BLaER1 (cell line): ENCODE measurements at regions not wholly inside any gene's neighbourhood (a gene's known extent, or its start where the extent isn't known, plus 50 kb on each side); places are given as distances from the start of the nearest gene placed in this dataset.
"Not testable (repeated sequence)": the region's sequence is repeated elsewhere in the genome, so short reads cannot be mapped to it uniquely, and the experiment has no call there.

ENCODE experiments used
- H3K27ac ChIP-seq: shearing (Covaris generic); formaldehyde crosslinking; 2 replicates; pipeline ENCODE4 v1.8.1; 2022
- H3K27me3 ChIP-seq: shearing (Covaris generic); formaldehyde crosslinking; 2 replicates; pipeline ENCODE4 v1.8.1; 2022
- H3K36me3 ChIP-seq: shearing (Covaris generic); formaldehyde crosslinking; 2 replicates; pipeline ENCODE4 v1.8.1; 2022
- H3K4me1 ChIP-seq: shearing (Covaris generic); formaldehyde crosslinking; 2 replicates; pipeline ENCODE4 v1.8.1; 2022
- H3K4me2 ChIP-seq: shearing (Covaris generic); formaldehyde crosslinking; 2 replicates; pipeline ENCODE4 v1.8.1; 2022
- H3K4me3 ChIP-seq: shearing (Covaris generic); formaldehyde crosslinking; 2 replicates; pipeline ENCODE4 v1.8.1; 2022
- H3K9ac ChIP-seq: shearing (Covaris generic); formaldehyde crosslinking; 2 replicates; pipeline ENCODE4 v1.8.1; 2022
- H3K9me3 ChIP-seq: shearing (Covaris generic); formaldehyde crosslinking; 2 replicates; pipeline ENCODE4 v1.8.1; 2022
- H4K20me1 ChIP-seq: shearing (Covaris generic); formaldehyde crosslinking; 2 replicates; pipeline ENCODE4 v1.8.1; 2022
- Cebpa-rat ChIP-seq: shearing (Covaris generic); IDR thresholded peaks from 2 replicates; pipeline ENCODE4 v1.8.1; 2022

DNA sequence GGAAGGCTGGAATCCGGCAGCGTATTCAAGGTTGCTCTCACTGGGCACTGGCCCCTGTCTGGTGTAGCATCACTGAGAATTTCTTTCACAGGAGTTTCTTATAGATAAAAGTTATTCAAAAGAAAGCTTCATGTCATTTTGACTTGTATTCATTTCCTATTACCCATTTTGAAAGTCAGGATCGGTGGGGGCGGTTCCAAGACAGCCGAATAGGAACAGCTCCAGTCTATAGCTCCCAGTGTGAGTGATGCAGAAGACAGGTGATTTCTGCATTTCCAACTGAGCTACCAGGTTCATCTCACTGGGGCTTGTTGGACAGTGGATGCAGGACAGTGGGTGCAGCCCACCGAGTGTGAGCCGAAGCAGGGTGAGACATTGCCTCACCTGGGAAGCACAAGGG, 51.5 kb upstream of the CDC42EP3 start:
- not testable (repeated sequence) for H3K9ac ChIP-seq, H3K27me3 ChIP-seq, H4K20me1 ChIP-seq, H3K36me3 ChIP-seq, H3K4me2 ChIP-seq, H3K4me3 ChIP-seq, H3K27ac ChIP-seq
- Histone ChIP-seq H3K4me1 (peaks cover 28% of the 10 kb centered on the region), H3K9me3 (peaks cover 34% of the 10 kb centered on the region)

DNA sequence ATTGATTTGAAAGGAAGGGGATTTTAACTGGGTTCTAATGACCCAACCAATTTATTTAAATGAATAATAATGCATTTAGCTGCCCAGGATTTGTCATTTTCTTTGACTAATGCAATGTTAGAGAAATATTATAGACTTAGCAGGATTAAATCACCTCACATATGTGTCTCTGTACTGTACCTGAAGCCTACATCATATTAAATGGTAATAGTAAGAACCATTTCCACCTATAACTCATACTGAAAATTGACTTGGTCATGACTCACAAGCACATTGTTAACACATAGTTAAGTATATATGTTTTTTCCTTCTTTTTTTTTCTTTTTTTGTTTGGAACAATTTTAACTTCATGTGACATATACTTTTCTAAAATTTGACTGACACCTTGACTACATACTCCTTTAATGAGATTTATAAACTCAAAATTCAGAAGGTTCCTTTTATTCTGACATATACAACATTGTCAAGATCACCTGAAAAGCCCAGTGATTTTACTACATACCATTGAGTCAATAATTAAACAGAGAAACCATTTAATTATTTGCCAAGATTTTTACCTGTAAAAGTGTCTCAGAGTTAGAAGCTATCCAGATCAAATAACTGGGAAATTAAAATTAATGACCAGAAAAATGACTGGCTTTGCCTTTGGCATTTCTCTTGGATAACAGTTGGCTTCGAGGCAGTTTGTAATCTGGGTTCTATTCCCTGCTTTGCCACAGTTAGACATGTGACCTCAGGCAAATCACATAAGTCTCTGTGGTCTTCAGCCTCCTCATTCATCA, 58.8 kb upstream of the CDC42EP3 start:
- Histone ChIP-seq H3K4me1 (peaks cover 44% of the 10 kb centered on the region), H4K20me1 (no peaks in the 10 kb centered on the region), H3K4me3 (no peak overlapping the region), H3K27me3 (no peaks in the 10 kb centered on the region), H3K9ac (no peak overlapping the region), H3K27ac (no peak overlapping the region), H3K4me2 (no peak overlapping the region), H3K36me3 (no peaks in the 10 kb centered on the region), H3K9me3 (no peaks in the 10 kb centered on the region; the same call in 1 of the 2 replicates)
- no peak for TF ChIP-seq Cebpa-rat

GRCh38 chr2:37732412-37732811, 61.0 kb upstream of the CDC42EP3 start:
- not testable (repeated sequence) for H3K36me3 ChIP-seq, H3K27me3 ChIP-seq, H4K20me1 ChIP-seq, H3K27ac ChIP-seq, H3K9ac ChIP-seq, H3K9me3 ChIP-seq, H3K4me3 ChIP-seq
- Histone ChIP-seq H3K4me1 (peaks cover 63% of the 10 kb centered on the region), H3K4me2 (peak overlapping the region; percentile 85; the same call in 1 of the 2 replicates)

- TF ChIP-seq Cebpa-rat, result no peak
- no peaks in the 10 kb centered on the region for H3K36me3 ChIP-seq
- H3K4me3 ChIP-seq, result no peak overlapping the region
- H4K20me1 ChIP-seq, result no peaks in the 10 kb centered on the region
- H3K4me1 ChIP-seq, result peaks cover 72% of the 10 kb centered on the region
- peak overlapping the region; percentile 85 for H3K4me2 ChIP-seq
- H3K27ac ChIP-seq, result peak overlapping the region; percentile 95
- peaks cover 9% of the 10 kb centered on the region for H3K9me3 ChIP-seq
- no peaks in the 10 kb centered on the region for H3K27me3 ChIP-seq
- H3K9ac ChIP-seq, result no peak overlapping the region
Observed at GRCh38 chr2:37733251-37733650, 61.8 kb upstream of the CDC42EP3 start.

GRCh38 chr2:37733955-37734354, 62.5 kb upstream of the CDC42EP3 start:
- H3K4me2 ChIP-seq, result peak overlapping the region; percentile 85
- H3K4me3 ChIP-seq, result peak overlapping the region; percentile 39; the same call in 1 of the 2 replicates

GRCh38 chr2:37734891-37735523, 63.6 kb upstream of the CDC42EP3 start:
- peak overlapping the region; percentile 85 for H3K4me2 ChIP-seq

More at GRCh38 chr2:37733955-37734354, 62.5 kb upstream of the CDC42EP3 start:
- Histone ChIP-seq H3K27ac (peak overlapping the region; percentile 95), H3K9me3 (peaks cover 13% of the 10 kb centered on the region), H3K4me1 (peaks cover 79% of the 10 kb centered on the region), H3K9ac (peak overlapping the region; percentile 83)
- H4K20me1 ChIP-seq, H3K27me3 ChIP-seq, H3K36me3 ChIP-seq: not testable (repeated sequence)

GRCh38 chr2:37735524-37735910, 64.1 kb upstream of the CDC42EP3 start:
- H3K27me3 ChIP-seq, H3K36me3 ChIP-seq, H4K20me1 ChIP-seq: not testable (repeated sequence)
- Histone ChIP-seq H3K4me1 (peaks cover 87% of the 10 kb centered on the region), H3K27ac (peak overlapping the region; percentile 95), H3K4me3 (peak overlapping the region; percentile 39; the same call in 1 of the 2 replicates), H3K9me3 (peaks cover 13% of the 10 kb centered on the region), H3K4me2 (peak overlapping the region; percentile 85), H3K9ac (peak overlapping the region; percentile 74)
- peak; percentile 75 for TF ChIP-seq Cebpa-rat

More at GRCh38 chr2:37734891-37735523, 63.6 kb upstream of the CDC42EP3 start:
- not testable (repeated sequence) for H3K27me3 ChIP-seq, H3K36me3 ChIP-seq, H4K20me1 ChIP-seq
- Histone ChIP-seq H3K9me3 (peaks cover 13% of the 10 kb centered on the region), H3K27ac (peak overlapping the region; percentile 95), H3K4me1 (peaks cover 83% of the 10 kb centered on the region), H3K4me3 (peak overlapping the region; percentile 39; the same call in 1 of the 2 replicates), H3K9ac (peak overlapping the region; percentile 83)

- Histone ChIP-seq H3K27ac (peak overlapping the region; percentile 95), H3K27me3 (no peaks in the 10 kb centered on the region), H3K9ac (no peak overlapping the region), H3K4me1 (peaks cover 68% of the 10 kb centered on the region), H3K4me2 (peak overlapping the region; percentile 85), H3K36me3 (no peaks in the 10 kb centered on the region), H3K9me3 (peaks cover 24% of the 10 kb centered on the region), H4K20me1 (no peaks in the 10 kb centered on the region), H3K4me3 (no peak overlapping the region)
- no peak for TF ChIP-seq Cebpa-rat
Observed at GRCh38 chr2:37737507-37737906, 66.1 kb upstream of the CDC42EP3 start.

DNA sequence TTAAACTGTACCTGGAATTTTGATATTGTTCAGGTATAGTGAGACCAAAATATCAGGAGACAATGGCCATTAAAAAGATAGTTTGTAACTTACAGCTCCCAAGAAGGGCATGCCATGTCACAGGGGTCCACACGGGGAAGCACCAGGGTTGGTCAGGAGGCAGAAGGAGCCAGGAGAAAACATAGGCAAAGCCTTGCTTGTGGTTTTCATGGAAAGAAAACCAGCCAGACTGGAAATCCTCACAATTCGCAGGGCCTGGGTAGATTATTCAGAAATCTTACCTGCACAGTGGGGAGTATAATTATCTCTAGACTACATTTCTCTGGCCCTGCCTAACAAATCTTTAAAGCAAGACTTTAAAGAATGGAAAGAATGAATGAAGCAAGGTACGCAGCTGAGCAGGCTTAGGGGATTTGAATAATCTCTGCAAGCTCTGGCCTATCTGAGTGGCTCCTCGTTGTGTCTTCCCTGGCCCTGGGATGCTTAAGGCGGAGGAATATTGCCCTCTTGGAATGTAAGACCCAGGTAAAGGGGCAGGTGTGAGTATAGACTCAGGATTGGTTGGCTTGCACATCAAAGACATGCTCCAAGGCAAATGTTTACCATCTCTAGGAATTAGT, 66.9 kb upstream of the CDC42EP3 start:
- no peak overlapping the region for H3K4me3 ChIP-seq
- no peaks in the 10 kb centered on the region for H3K27me3 ChIP-seq
- H4K20me1 ChIP-seq, result no peaks in the 10 kb centered on the region
- peaks cover 24% of the 10 kb centered on the region for H3K9me3 ChIP-seq
- H3K36me3 ChIP-seq, result no peaks in the 10 kb centered on the region
- no peak for TF ChIP-seq Cebpa-rat
- peak overlapping the region; percentile 85 for H3K4me2 ChIP-seq
- no peak overlapping the region for H3K27ac ChIP-seq
- H3K4me1 ChIP-seq, result peaks cover 59% of the 10 kb centered on the region
- no peak overlapping the region for H3K9ac ChIP-seq

DNA sequence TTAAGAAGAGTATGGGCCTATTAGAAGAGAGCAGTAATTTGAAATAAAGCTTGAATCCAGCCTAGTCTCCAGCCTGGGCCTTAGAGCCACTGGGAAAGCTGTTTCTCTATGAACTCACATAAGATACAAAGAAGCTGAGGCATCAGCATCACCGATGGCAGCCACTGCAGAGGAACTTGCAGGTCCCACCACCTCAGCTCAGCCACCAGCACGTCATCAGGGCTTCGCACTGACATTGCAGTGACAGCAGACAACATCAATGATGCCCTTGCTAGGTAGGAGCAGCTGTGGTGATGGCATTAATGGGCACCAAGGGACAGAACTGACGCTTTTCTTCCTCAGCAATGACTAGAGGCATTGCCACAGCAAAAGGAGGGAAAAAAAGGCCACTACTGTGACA, 67.7 kb upstream of the CDC42EP3 start:
- Histone ChIP-seq H3K27me3 (no peaks in the 10 kb centered on the region), H3K9ac (no peak overlapping the region), H4K20me1 (no peaks in the 10 kb centered on the region), H3K4me3 (no peak overlapping the region), H3K4me2 (no peak overlapping the region), H3K9me3 (peaks cover 24% of the 10 kb centered on the region), H3K4me1 (peaks cover 51% of the 10 kb centered on the region), H3K27ac (no peak overlapping the region), H3K36me3 (no peaks in the 10 kb centered on the region)
- TF ChIP-seq Cebpa-rat, result no peak
